GM18861 (cell line): ENCODE measurements at regions not wholly inside any gene's neighbourhood (a gene's known extent, or its start where the extent isn't known, plus 50 kb on each side); places are given as distances from the start of the nearest gene placed in this dataset.

ENCODE experiments used
- ATAC-seq: cut with Tn5 transposase; IDR thresholded peaks from one replicate; pipeline ENCODE4 v1.9.1; 2021; ENCODE audit not compliant: unreplicated experiment

DNA sequence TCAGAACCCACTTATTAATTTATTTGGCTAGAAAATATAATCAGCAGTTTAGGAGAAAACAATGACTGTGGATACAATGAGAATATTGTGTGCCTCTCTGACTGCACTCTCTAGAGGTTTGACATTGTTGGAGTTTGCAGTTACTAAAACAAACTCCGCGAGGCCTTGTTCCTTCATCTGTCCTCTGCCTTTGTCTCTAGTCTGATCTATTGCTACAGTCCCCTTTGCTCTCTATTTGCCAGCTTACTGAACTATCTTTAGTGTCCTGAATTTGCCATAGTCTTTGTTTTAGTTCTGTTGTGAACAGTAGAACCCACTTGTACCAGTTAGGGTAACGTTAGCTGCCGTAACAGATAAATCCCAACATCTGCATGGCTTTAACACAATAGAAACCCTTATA is 81.4 kb upstream of the RPS6KA3 start:
- no peak for ATAC-seq

DNA sequence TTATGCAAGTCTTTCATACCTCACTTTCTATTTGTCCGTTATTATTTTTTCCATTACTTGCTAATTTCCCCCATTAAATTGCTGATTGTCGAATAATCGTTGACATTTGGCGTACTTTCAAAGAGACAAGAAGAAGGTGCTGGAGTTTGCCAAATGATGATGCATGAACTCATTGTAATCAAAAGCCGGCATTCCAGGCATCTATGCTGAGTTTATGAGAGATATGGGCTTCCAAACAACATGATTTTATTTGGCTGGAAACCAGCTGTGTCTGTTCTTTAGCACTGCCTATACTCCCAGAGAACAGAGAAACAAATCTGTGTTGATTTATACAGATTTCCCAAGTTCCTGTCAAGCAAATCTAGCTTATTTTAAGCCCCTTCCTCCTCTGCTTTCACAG is 80.8 kb upstream of the RPS6KA3 start:
- no peak for ATAC-seq

DNA sequence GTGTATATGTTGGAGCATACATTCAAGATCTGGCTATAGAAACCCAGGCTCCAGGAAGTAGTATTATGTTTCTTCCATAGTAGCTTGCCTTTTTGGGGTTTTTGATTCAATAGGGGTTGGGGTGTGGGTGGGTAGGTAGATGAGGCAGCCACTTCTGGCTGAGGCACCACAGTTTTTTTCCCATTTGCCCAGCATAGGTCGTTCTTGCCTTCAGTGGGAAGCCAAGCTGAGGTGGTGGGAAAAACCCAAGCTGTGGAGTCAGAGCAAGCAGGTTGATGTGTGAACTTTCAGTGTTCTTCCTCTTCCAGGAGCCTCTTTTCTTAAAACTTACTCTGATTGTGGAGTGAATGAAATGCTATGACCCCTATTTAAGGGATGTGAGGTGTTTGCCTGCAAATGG is 67.0 kb upstream of the RPS6KA3 start:
- no peak for ATAC-seq

DNA sequence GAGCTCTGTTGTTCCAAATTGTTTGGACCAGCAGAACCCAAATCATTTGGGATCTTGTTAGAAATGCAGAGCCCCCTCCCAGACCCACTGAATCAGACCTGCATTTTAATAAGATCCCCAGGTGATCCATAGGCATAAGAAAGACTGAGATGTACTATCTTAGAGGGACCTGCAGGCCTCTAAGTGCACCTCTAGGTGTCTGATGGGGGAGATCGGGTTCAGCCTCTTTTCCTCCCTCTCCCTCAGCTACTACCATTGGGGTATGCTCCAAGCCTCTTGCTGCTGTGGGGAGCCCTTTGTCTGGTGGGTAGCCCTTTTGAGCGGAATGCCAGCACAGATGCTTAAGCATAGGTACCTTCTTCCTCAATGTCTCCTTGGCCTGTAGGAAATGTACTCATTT is 63.8 kb upstream of the RPS6KA3 start:
- no peak for ATAC-seq

DNA sequence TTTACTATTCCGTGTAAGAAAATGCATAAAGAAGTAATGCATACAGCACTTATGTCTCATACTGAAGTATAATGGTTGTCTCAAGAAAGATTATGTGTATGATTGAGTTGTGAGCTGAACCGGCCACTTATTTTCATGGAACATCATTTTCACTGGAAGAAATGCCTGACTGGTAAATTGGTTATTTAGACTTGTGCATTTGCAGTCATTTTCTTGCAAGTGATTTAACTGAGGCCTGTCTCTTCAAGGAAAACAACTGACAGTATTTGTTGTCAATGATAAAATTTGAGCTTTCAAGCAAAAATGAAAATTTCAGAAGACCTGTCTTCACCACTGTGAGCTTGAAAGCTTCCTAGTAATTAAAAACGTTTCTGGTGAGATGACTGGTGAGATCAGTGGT is 62.7 kb upstream of the RPS6KA3 start:
- no peak for ATAC-seq

DNA sequence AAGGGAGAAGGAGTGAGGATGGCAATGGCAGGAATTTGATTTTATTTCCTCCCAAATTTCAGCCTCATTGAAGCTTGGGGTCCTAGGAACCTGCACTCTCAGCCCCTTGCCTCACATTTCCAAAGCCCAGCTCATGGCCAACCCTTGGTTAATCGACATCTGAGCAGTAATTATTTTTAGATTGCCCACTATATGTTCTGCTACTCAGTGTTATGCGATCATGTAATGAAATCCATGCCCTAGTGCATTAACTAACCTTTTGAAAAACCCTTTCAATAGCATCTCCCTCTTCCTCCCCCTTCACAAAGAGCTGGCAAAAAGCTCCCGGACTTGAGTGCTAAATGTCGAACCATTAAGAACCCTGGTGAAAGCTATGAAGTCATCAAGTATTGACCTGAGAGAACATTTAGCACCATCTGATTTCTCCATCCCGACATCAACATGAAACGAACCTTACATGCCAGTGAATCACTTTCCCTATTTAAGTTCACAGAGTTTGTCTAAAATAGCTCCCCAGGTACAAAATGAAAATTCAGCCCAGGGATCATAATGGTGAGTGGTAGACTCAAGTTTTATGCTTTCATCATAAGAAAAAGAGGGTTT is 59.2 kb upstream of the RPS6KA3 start:
- ATAC-seq, result no peak

DNA sequence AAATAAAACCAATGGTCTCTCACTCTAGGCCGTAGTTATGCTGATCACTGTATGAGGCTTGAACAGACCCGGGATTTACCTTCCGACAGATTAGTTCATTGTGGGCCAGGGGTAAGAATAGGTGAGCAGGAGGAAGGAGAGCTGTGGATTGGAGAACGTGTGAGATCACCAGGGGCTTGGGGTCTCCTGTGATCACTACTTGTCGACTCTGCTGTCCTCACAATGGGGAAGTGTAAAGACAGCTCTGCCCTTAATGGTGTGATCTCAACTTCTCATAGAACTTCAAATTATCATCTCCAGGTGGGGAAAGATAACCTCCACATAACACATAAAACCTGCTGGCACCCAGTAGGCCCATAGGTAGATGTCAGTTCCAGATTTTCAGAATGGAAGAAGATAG is 56.2 kb upstream of the RPS6KA3 start:
- no peak for ATAC-seq

DNA sequence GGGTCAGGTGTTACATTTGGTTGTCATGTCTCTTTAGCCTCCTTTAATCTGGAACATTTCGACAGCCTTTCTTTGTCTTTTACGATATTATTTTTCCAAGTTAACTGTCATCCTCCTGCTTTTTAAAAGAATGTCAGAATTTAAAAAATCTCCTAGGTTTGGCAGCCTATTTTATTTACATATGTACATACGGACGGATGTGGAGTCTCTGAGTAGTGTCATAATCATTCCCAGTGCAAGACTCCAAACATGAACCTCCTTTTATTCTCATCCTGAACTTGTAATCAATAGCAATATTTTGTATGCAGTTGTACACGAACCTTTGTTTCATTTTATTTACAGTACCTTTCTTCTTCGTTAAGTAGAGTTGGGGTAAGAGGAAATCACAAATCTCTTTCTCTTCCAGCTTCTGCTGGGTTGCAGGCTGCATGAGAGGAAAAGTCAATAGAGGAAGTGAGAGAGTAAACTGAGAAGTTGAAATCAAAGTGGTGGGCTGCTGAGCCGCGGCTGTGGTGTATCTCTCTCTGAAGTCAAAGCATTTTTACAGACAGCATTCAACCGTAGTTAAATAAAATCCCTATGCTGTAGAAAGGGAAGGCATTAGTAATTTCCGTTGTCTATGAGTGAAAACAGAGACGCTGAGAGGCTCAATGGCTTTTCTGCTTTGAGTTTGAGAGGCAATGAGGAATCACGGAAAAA is 53.9 kb upstream of the RPS6KA3 start:
- ATAC-seq, result peak; percentile 93

DNA sequence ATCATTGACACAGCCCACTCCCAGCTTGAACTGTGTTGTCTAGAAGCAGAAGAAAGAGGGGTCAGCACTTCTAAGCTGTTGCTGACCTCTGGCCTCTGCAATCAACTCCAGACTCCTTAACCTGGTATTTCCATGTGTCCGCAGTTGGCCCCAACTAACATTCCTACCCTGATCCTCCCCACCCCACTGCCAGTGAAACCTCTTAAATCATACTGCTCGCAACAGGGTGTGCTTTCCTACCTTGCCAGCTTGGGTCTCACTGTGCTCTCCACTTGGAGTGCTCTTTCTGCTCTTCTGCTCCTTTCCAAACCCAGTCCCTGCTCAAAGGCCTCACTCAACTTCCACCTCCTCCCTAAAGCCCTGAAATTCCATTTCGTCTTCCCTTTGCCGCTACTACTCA is 52.3 kb upstream of the RPS6KA3 start:
- no peak for ATAC-seq

DNA sequence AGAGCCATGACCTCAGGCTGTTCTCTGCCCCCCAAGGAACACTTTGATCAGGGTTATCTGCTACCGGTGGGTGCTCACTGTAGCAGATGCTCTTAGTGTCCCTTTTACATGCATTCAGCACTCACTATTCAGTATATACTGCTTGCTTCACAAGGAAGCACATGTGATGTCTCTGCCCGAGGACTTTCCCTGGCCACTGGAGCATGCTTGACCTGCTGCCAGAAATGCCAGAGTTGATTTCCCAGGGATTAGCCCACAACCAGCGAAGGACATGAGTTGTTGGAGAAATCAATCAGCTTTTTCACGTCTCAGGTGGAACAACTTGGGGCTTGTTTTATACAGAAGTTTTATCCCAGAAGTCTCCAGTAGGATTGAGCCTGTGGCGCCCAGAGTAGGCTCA is 51.2 kb upstream of the RPS6KA3 start:
- no peak for ATAC-seq
